Stimulated activated effector memory CD8-positive, alpha-beta T cell treated with anti-CD3 and anti-CD28 coated beads, Interleukin-12 subunit alpha, Interleukin-12 subunit beta, amount 100 ng/mL, for 72 hours (primary cell): ENCODE measurements at regions not wholly inside any gene's neighbourhood (a gene's known extent, or its start where the extent isn't known, plus 50 kb on each side); places are given as distances from the start of the nearest gene placed in this dataset.

ENCODE experiments used
- ATAC-seq: fragments of 150-1000 bp; cut with Tn5 transposase; 2 replicates; pipeline ENCODE4 v1.10.0; 2021
- DNase-seq, 2 donors: peaks; one replicate each; pipeline ENCODE4 v3.0.0; 2021 to 2022; ENCODE audit warnings: low spot score in 2 of 2
- H3K27ac Mint-ChIP-seq: one replicate; pipeline ENCODE4 v1.8.0; 2022; ENCODE audit warnings: mild to moderate bottlenecking, mixed read lengths
- H3K36me3 Mint-ChIP-seq: one replicate; pipeline ENCODE4 v1.8.0; 2022; ENCODE audit warnings: mild to moderate bottlenecking, mixed read lengths
- H3K4me1 Mint-ChIP-seq: one replicate; pipeline ENCODE4 v1.8.0; 2022; ENCODE audit warnings: mixed read lengths
- H3K4me3 Mint-ChIP-seq: one replicate; pipeline ENCODE4 v1.8.0; 2022; ENCODE audit warnings: mild to moderate bottlenecking, mixed read lengths
- H3K9me3 Mint-ChIP-seq: one replicate; pipeline ENCODE4 v1.8.0; 2022; ENCODE audit warnings: mixed read lengths

DNA sequence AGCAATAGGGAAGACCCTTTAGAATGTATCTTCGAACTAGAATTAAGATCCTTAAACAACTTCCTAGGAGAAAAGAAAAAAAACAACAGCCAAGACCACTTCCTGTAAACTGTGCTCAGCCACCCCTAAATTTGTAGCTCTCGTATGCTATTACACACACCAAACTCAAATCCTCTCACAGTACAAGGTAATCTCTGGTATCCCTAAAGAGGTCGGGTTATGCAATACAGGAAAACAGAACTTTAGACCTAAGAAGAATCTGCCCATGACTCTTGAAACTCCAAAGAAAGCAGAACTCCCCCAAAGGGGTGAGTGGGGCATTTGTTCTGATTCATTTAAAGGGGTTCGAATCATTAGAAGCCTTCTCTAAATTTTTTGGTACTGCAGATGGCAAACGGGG, 170.9 kb upstream of the CASK start:
- H3K9me3 Mint-ChIP-seq = no peaks in the 10 kb centered on the region
- peaks cover 19% of the 10 kb centered on the region for H3K4me1 Mint-ChIP-seq
- ATAC-seq = no peak
- H3K27ac Mint-ChIP-seq = peak overlapping the region; percentile 56
- no peak for DNase-seq
- no peaks in the 10 kb centered on the region for H3K36me3 Mint-ChIP-seq
- peak overlapping the region; percentile 21 for H3K4me3 Mint-ChIP-seq

DNA sequence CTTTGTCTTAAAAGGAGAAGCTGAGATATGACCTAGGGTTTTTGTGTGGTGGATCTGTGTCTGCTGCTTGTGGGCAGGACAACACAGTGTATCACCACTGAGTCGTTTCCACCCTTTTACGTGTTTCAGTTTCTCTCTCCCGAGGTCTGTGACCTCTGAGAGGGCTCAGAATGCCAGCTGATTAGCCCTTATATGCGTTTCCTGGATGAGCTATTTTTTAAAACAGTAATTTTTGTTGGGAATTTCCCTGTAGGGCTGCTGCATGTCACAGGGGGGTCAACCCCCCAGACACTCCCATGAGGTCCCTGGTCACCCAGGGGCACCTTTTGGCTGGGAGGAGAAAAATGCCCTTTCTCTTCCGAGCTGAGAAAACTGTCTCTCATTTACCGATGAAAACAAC, 170.4 kb upstream of the CASK start:
- Mint-ChIP-seq H3K4me3 (peak overlapping the region; percentile 21), H3K36me3 (no peaks in the 10 kb centered on the region), H3K9me3 (no peaks in the 10 kb centered on the region), H3K27ac (peak overlapping the region; percentile 56), H3K4me1 (peaks cover 19% of the 10 kb centered on the region)
- ATAC-seq (peak; percentile 90), DNase-seq (no peak)

DNA sequence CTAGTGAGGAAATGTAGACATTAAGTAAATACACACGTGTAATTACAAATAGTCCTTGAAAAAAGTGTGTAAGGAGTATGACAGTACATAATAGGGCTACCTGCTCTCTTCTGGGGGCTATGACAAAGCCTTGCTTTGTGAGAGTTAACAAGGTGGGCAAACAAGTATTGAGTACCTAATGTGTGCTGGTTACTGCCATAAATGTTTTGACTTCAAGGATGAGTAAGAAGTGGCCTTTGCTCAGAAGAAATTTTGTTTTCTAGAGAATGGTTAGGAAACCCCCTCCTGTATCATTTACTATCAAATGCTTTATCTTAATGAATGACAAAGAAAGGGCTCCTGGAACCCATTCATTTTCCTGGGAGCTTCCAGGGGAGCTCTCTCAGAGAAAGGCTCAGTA, 167.0 kb upstream of the CASK start:
- H3K27ac Mint-ChIP-seq = peak overlapping the region; percentile 23

DNA sequence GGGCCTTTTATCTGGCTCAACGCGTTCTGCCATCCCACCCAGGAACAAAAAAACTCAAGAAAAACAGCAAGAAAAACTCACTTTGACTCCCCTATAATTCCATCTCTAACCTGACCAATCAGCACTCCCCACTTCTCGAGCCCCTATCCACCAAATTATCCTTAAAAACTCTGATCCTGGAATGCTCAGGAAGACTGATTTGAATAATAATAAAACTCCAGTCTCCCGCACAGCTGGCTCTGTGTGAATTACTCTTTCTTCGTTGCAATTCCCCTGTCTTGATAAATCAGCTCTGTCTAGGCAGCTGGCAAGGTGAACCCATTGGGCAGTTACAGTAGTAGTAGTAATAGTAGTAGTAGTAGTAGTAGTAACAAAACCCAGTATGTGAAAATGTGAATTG, 165.7 kb upstream of the CASK start:
- H3K36me3 Mint-ChIP-seq = no peaks in the 10 kb centered on the region

More for the DNA sequence above, 167.0 kb upstream of the CASK start:
- Mint-ChIP-seq H3K36me3 (no peaks in the 10 kb centered on the region), H3K4me1 (peaks cover 19% of the 10 kb centered on the region), H3K4me3 (no peak overlapping the region), H3K9me3 (no peaks in the 10 kb centered on the region)
- DNase-seq (peak in 1 of 2 donors; percentile 46), ATAC-seq (peak; percentile 86)

DNA sequence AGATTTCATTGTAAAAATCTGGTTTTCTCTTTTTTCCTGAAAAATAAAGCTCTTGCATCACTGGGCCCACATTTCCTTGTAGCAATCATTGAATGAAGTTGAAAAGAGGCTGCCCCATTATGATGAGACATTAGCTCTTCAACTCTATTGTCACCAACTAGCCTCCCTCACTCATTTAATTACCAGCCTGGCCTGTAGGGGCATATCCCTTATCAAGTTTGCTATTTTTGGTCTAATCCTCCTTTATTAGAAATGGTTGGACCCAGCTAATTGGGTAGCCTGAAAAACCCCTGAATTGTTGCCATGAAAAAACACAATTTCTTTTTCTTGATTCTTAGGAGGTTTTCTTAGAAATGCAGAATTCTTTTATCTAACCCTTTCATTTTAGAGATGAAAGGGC, 164.6 kb upstream of the CASK start:
- H3K36me3 Mint-ChIP-seq = no peaks in the 10 kb centered on the region
- no peak overlapping the region for H3K4me3 Mint-ChIP-seq

More for the DNA sequence above, 165.7 kb upstream of the CASK start:
- Mint-ChIP-seq H3K27ac (no peak overlapping the region), H3K4me3 (no peak overlapping the region), H3K9me3 (no peaks in the 10 kb centered on the region), H3K4me1 (peaks cover 14% of the 10 kb centered on the region)
- ATAC-seq = no peak
- DNase-seq = no peak

DNA sequence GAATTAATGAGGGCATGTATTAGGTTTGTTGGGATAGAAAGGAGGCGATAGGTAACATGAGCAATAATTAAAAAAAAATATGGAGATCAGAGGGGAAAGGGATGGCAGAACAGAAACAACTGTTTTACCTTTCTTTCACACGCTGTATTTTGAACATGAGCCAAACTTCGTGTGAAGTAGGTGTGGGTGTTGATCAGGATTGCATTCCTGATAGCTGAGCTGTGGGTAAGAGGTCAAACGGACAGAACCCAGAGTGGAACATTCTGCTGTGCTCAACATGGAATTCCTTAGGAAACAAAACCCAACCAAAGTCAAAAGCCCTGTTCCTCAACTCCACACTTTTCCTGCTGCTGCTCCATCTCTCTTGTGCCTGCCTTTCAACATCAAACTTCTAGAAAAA, 162.5 kb upstream of the CASK start:
- H3K27ac Mint-ChIP-seq = no peak overlapping the region
- H3K4me3 Mint-ChIP-seq = no peak overlapping the region
- no peaks in the 10 kb centered on the region for H3K9me3 Mint-ChIP-seq
- ATAC-seq (no peak), DNase-seq (no peak)
- no peaks in the 10 kb centered on the region for H3K36me3 Mint-ChIP-seq
- H3K4me1 Mint-ChIP-seq = peaks cover 11% of the 10 kb centered on the region

More for the DNA sequence above, 164.6 kb upstream of the CASK start:
- H3K9me3 Mint-ChIP-seq = no peaks in the 10 kb centered on the region
- no peak for ATAC-seq
- peaks cover 11% of the 10 kb centered on the region for H3K4me1 Mint-ChIP-seq
- no peak for DNase-seq
- H3K27ac Mint-ChIP-seq = no peak overlapping the region

DNA sequence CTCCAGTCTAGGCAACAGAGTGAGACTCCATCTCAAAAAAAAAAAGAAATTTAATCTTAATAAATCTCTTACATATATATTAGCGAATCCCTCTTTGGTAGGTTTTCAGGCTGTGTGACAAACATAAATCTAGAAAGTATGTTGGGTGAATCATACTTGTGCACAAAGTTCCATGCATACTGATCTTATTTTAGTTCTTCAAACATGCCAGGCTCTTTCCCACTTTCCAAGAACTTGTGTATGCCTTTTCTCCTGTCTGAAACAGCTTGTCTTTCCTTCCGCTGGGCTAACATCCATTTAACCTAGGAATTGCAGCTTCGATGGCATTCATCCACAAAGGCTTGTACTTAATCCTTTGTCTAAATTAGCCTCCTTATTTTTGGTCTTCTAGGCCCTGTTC, 156.6 kb upstream of the CASK start:
- Mint-ChIP-seq H3K4me1 (peaks cover 7% of the 10 kb centered on the region), H3K27ac (no peak overlapping the region), H3K9me3 (no peaks in the 10 kb centered on the region), H3K36me3 (no peaks in the 10 kb centered on the region), H3K4me3 (no peak overlapping the region)
- DNase-seq (no peak), ATAC-seq (no peak)

DNA sequence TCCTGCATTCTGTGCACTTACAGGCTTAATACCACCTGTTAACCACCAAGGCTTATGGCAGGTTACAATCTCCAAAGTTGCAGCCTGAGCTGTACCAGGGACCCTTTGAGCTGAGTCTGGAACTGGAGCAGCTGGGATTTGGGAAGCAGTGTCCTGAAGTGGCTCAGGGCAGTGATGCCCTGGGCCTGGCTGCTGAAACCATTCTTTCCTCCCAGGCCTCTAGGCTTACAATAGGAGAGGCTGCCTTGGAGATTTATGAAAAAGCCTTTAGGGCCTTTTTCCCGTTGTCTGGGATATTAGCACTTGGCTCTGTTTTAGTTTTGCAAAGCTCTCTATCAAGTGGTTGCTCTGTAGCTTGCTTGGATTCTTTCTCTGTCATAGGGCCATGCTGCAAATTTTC, 154.3 kb upstream of the CASK start:
- no peak overlapping the region for H3K4me3 Mint-ChIP-seq
- no peaks in the 10 kb centered on the region for H3K9me3 Mint-ChIP-seq

DNA sequence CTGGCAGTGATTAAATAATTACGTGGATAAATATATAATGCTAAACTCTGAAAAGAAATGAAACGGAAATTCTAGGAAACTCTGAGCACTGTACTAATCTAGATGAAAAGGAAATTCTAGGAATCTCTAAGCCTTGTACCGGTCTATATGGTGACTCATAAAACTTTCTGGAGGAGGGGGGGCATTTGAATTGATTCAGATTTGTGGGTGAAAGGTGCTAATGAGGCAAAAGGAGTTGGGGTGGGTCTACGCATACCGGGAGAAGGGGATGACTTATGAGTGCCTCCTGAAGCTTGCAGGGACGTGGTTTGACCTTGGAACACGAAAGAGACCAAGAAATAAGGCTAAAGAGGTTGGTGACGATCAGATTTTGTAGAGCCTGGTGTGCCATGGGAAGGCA, 151.7 kb upstream of the CASK start:
- Mint-ChIP-seq H3K36me3 (no peaks in the 10 kb centered on the region), H3K9me3 (no peaks in the 10 kb centered on the region), H3K4me3 (no peak overlapping the region), H3K27ac (no peak overlapping the region), H3K4me1 (peaks cover 9% of the 10 kb centered on the region)
- ATAC-seq = peak; percentile 71
- no peak for DNase-seq

More for the DNA sequence above, 154.3 kb upstream of the CASK start:
- DNase-seq (no peak), ATAC-seq (no peak)
- H3K4me1 Mint-ChIP-seq = peaks cover 9% of the 10 kb centered on the region
- no peaks in the 10 kb centered on the region for H3K36me3 Mint-ChIP-seq
- no peak overlapping the region for H3K27ac Mint-ChIP-seq

DNA sequence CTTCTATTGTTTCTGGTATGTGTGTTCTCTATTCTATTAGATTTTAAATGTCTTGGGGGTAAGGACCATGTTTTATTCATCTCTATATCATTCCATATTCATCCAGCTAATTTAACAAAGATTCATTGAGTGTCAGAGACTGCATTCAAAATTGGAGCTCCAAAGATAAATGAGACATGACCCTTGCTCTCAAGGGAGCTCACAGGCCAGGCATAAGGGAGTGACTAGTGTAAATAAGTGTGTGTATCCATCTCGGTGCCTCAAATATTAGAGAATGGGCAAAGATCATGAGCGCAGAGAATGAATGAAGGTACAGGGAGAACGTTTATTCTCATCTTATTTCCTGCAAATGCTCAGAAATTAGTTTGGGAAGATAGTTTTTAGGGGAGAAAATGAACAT, 150.1 kb upstream of the CASK start:
- no peak for DNase-seq
- no peak overlapping the region for H3K4me3 Mint-ChIP-seq
- no peak for ATAC-seq
- no peak overlapping the region for H3K27ac Mint-ChIP-seq
- H3K36me3 Mint-ChIP-seq = no peaks in the 10 kb centered on the region
- peaks cover 9% of the 10 kb centered on the region for H3K4me1 Mint-ChIP-seq
- H3K9me3 Mint-ChIP-seq = no peaks in the 10 kb centered on the region

DNA sequence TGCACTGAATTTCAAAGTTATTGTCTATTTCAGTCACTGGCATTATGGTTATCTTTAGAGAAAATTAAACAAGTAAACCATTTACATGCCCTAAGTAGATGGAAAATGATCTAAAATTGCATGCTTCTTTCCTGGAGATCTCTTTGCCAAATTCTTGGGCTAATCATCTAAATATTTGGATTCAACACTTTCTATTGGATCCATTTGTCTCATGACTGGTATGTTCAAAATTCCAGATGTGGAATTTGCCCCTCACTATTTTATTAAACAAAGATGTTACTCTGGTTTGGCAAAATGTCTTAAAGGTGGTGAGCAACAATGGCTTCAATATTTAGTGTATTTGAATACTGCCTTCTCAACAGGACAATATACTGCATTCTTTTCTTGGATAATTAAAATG, 147.5 kb upstream of the CASK start:
- H3K4me3 Mint-ChIP-seq = no peak overlapping the region
- no peaks in the 10 kb centered on the region for H3K9me3 Mint-ChIP-seq
- no peak overlapping the region for H3K27ac Mint-ChIP-seq
- peaks cover 9% of the 10 kb centered on the region for H3K4me1 Mint-ChIP-seq
- no peak for ATAC-seq
- DNase-seq = no peak
- H3K36me3 Mint-ChIP-seq = no peaks in the 10 kb centered on the region

DNA sequence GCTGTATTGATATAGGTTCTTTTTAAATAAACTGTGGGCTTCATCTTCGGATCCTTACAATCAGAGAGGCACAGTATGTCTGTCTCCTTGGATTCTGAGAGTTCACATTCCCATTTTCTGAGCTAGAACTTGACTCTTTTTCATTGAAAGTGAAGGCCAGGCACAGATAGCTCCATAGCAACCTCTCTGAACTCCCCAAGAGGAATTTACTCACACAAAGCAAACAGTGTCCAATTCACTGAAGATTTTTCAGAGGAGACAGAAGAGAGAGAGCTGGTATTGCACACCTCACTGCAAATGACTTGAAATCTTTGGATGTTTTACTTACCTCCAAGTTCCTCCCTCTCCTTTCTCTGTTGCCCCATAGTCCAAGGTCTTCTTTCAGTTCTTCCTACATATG, 130.9 kb upstream of the CASK start:
- Mint-ChIP-seq H3K36me3 (no peaks in the 10 kb centered on the region), H3K27ac (no peak overlapping the region), H3K4me1 (peaks cover 8% of the 10 kb centered on the region), H3K9me3 (no peaks in the 10 kb centered on the region), H3K4me3 (no peak overlapping the region)
- DNase-seq (no peak), ATAC-seq (no peak)

DNA sequence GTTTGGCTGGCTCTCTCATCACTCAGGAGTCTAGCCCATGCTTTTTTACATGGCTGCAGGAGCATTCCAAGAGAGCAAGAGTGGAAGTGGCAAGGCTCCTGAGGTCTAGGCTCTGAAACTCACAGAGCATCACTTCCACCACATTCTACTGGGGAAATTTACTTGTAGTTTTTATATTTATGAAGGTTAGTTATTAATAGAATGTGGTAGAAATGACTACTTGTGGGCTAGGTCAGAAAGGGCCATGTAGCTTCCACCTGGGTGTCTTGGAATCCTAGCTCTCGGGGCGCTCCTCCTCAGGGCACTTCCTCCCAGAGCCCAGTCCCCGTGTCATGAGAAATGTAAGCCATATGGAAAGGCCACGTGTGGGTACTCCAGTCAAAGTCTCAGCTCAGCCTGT, 127.0 kb upstream of the CASK start:
- peaks cover 8% of the 10 kb centered on the region for H3K4me1 Mint-ChIP-seq
- DNase-seq (no peak), ATAC-seq (no peak)
- H3K9me3 Mint-ChIP-seq = no peaks in the 10 kb centered on the region
- no peaks in the 10 kb centered on the region for H3K36me3 Mint-ChIP-seq
- no peak overlapping the region for H3K4me3 Mint-ChIP-seq
- no peak overlapping the region for H3K27ac Mint-ChIP-seq

DNA sequence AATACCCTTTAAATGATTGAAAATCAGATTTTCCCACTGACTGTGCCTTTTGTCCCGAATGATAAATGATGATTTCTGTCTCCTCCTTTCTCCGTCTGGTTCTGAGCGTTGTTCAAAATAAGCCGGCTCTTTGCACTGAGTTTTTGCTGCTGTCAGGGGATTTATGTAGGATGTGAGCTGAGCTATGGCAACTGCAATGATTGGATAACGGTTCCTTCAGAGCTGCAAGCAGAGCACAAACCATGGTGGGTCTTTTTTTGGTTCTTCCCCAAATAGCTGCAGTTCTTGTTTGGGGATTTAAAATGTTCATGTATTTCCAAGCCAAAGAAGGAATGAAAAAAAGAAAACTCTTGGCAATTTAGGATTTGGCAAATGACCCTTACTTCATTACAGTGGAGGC, 124.5 kb upstream of the CASK start:
- no peaks in the 10 kb centered on the region for H3K9me3 Mint-ChIP-seq
- peaks cover 8% of the 10 kb centered on the region for H3K4me1 Mint-ChIP-seq
- no peaks in the 10 kb centered on the region for H3K36me3 Mint-ChIP-seq
- no peak overlapping the region for H3K27ac Mint-ChIP-seq
- H3K4me3 Mint-ChIP-seq = no peak overlapping the region
- ATAC-seq (no peak), DNase-seq (no peak)

DNA sequence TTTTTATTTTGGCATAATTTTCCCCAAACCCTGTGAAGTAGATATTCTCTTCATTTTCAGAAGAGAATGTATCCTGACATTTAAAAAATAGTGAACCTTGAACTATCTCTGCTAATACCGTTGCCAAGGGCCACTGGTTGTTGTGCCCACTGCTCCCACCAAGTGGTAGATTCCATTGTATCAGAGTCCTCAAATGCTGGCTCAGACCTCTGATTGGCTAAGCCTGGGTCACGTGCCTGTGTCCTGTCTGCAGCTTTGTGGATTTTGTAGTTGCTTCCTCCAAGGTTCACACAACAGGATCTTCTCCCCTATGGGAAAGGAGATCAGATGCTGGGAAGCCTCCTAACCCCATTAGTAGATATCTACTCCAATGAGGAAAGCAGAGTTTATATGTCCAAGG, 104.8 kb upstream of the CASK start:
- Mint-ChIP-seq H3K4me1 (no peaks in the 10 kb centered on the region), H3K9me3 (no peaks in the 10 kb centered on the region), H3K36me3 (no peaks in the 10 kb centered on the region), H3K4me3 (no peak overlapping the region), H3K27ac (no peak overlapping the region)
- DNase-seq = no peak
- ATAC-seq = no peak

DNA sequence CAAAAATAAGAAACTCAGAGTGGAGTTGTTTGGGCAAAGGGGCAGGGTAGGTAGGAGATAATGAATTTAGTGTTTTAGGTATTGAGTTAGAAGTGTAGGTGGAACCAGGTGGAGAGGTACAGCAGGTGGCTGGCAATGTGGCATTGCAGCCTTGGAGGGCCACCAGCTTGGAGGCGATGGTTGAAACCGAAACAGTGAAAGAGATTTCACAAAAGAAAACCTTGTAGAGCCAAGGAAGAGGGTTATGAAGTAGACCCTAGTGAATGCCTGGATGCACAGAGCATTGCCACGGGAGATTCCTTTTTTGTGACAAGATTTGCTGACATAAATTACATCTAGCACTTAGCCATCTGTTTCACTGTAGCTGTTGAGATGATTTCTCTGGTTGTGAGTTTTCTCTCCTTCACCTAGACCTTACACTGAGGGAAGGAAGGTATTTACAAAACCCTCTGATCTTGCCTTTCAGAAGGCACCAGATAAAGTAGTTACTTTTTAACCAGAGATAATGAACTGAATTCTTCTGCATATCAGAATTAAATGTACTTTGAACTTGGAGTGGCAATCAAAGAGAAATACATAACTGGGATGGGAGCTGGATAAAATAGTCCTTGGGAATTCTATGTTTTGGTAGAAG, 104.1 kb upstream of the CASK start:
- ATAC-seq (no peak), DNase-seq (no peak)
- Mint-ChIP-seq H3K4me3 (no peak overlapping the region), H3K4me1 (no peaks in the 10 kb centered on the region), H3K9me3 (no peaks in the 10 kb centered on the region), H3K36me3 (no peaks in the 10 kb centered on the region), H3K27ac (no peak overlapping the region)

DNA sequence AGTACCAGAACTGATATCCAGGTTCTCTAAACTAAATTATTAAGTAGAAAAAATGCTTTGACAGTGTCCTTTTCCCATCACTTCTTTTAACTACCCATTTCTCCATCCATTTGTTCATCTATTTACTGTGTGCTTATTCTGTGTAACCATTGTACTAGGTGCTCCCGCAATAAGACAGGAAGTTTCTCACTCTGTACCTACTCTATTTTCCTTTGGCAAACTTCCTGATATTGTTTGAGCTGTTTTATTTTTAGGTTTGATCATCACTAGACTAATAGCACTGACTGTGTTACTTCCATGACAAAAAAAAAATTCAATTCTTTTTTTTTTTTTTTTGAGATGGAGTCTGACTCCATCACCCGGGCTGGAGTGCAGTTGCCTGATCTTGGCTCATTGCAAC, 102.5 kb upstream of the CASK start:
- Mint-ChIP-seq H3K36me3 (no peaks in the 10 kb centered on the region), H3K9me3 (no peaks in the 10 kb centered on the region), H3K27ac (no peak overlapping the region), H3K4me3 (no peak overlapping the region), H3K4me1 (peaks cover 14% of the 10 kb centered on the region)
- no peak for ATAC-seq
- DNase-seq = no peak
